ENCODE measurements at regions not wholly inside any gene's neighbourhood (a gene's known extent, or its start where the extent isn't known, plus 50 kb on each side); places are given as distances from the start of the nearest gene placed in this dataset.
"Not testable (repeated sequence)": the region's sequence is repeated elsewhere in the genome, so short reads cannot be mapped to it uniquely, and the experiment has no call there.

GRCh38 chr13:20292301-20292700 lies 60.2 kb upstream of the GJB6 start:
- H3K4me1 ChIP-seq (ENCODE audit: control insufficient read depth in 2 of 2, insufficient read depth in 2 of 2, low read length in 2 of 2); ATAC-seq; H3K36me3 ChIP-seq (ENCODE audit: control insufficient read depth in 2 of 3, insufficient read depth in 3 of 3, low read length in 3 of 3); H3K9me3 ChIP-seq (ENCODE audit: control insufficient read depth in 2 of 3, low read length in 3 of 3); H3K27ac Mint-ChIP-seq; CTCF ChIA-PET; POLR2A ChIA-PET; DNase-seq; intact Hi-C loops (cut with micrococcal nuclease); H3K4me3 Mint-ChIP-seq; H3K4me1 Mint-ChIP-seq; H3K36me3 Mint-ChIP-seq; H3K4me3 ChIP-seq (ENCODE audit: low read length); H3K9me3 Mint-ChIP-seq; H3K27me3 ChIP-seq (ENCODE audit: control insufficient read depth in 2 of 2, insufficient read depth in 2 of 2, low read length in 2 of 2); H3K27ac ChIP-seq (ENCODE audit: low read depth, low read length): not testable (repeated sequence)
- H3K27me3 Mint-ChIP-seq, result peaks cover 0 to 14% (median 0%) of the 10 kb centered on the region in 5 donors

- Histone ChIP-seq H3K36me3 (ENCODE audit: control insufficient read depth in 2 of 3, insufficient read depth in 3 of 3, low read length in 3 of 3) (no peaks in the 10 kb centered on the region), H3K27me3 (ENCODE audit: control insufficient read depth in 2 of 2, insufficient read depth in 2 of 2, low read length in 2 of 2) (no peaks in the 10 kb centered on the region), H3K4me1 (ENCODE audit: control insufficient read depth in 2 of 2, insufficient read depth in 2 of 2, low read length in 2 of 2) (no peaks in the 10 kb centered on the region), H3K27ac (ENCODE audit: low read depth, low read length) (no peak overlapping the region), H3K9me3 (ENCODE audit: control insufficient read depth in 2 of 3, low read length in 3 of 3) (no peaks in the 10 kb centered on the region), H3K4me3 (ENCODE audit: low read length) (no peak overlapping the region)
- Mint-ChIP-seq H3K36me3 (peaks cover 0 to 4% (median 0%) of the 10 kb centered on the region in 5 donors), H3K4me1 (peaks cover 0 to 6% (median 0%) of the 10 kb centered on the region in 7 donors), H3K27ac (peak overlapping the region in 2 of 9 donors; percentile 10 to 54), H3K9me3 (peaks cover 3 to 12% (median 8%) of the 10 kb centered on the region in 11 donors), H3K27me3 (peaks cover 0 to 14% (median 0%) of the 10 kb centered on the region in 5 donors), H3K4me3 (no peak overlapping the region)
- DNase-seq, result no peak
- no peak for ATAC-seq
- intact Hi-C loops (cut with micrococcal nuclease), result no loop called here
- ChIA-PET POLR2A (no interaction called here), CTCF (no interaction called here)
Observed at GRCh38 chr13:20291675-20292074, 59.6 kb upstream of the GJB6 start.

- no peaks in the 10 kb centered on the region for H3K4me1 ChIP-seq (ENCODE audit: control insufficient read depth in 2 of 2, insufficient read depth in 2 of 2, low read length in 2 of 2)
- no peak overlapping the region for H3K27ac ChIP-seq (ENCODE audit: low read depth, low read length)
- H3K27ac Mint-ChIP-seq, result no peak overlapping the region
- no peak overlapping the region for H3K4me3 Mint-ChIP-seq
- H3K4me3 ChIP-seq (ENCODE audit: low read length), result no peak overlapping the region
- ChIA-PET CTCF (no interaction called here), POLR2A (no interaction called here)
- intact Hi-C loops (cut with micrococcal nuclease), result no loop called here
- H3K36me3 ChIP-seq (ENCODE audit: control insufficient read depth in 2 of 3, insufficient read depth in 3 of 3, low read length in 3 of 3), result no peaks in the 10 kb centered on the region
- H3K9me3 ChIP-seq (ENCODE audit: control insufficient read depth in 2 of 3, low read length in 3 of 3), result peaks cover 0 to 5% (median 0%) of the 10 kb centered on the region in 3 experiments
- H3K4me1 Mint-ChIP-seq, result peaks cover 0 to 6% (median 0%) of the 10 kb centered on the region in 7 donors
- H3K27me3 Mint-ChIP-seq, result peaks cover 0 to 14% (median 0%) of the 10 kb centered on the region in 5 donors
- peaks cover 5 to 19% (median 13%) of the 10 kb centered on the region in 11 donors for H3K9me3 Mint-ChIP-seq
- DNase-seq, result no peak
- no peaks in the 10 kb centered on the region for H3K27me3 ChIP-seq (ENCODE audit: control insufficient read depth in 2 of 2, insufficient read depth in 2 of 2, low read length in 2 of 2)
- no peak for ATAC-seq
- peaks cover 0 to 5% (median 4%) of the 10 kb centered on the region in 5 donors for H3K36me3 Mint-ChIP-seq
Observed at GRCh38 chr13:20291037-20291436, 58.9 kb upstream of the GJB6 start.

- Mint-ChIP-seq H3K27ac (no peak overlapping the region), H3K9me3 (peaks cover 10 to 44% (median 26%) of the 10 kb centered on the region in 11 donors), H3K36me3 (peaks cover 2 to 16% (median 5%) of the 10 kb centered on the region in 5 donors), H3K4me1 (peaks cover 0 to 6% (median 0%) of the 10 kb centered on the region in 7 donors), H3K4me3 (no peak overlapping the region), H3K27me3 (peaks cover 0 to 14% (median 0%) of the 10 kb centered on the region in 5 donors)
- Histone ChIP-seq H3K4me1 (ENCODE audit: control insufficient read depth in 2 of 2, insufficient read depth in 2 of 2, low read length in 2 of 2) (no peaks in the 10 kb centered on the region), H3K27ac (ENCODE audit: low read depth, low read length) (no peak overlapping the region), H3K36me3 (ENCODE audit: control insufficient read depth in 2 of 3, insufficient read depth in 3 of 3, low read length in 3 of 3) (no peaks in the 10 kb centered on the region), H3K27me3 (ENCODE audit: control insufficient read depth in 2 of 2, insufficient read depth in 2 of 2, low read length in 2 of 2) (no peaks in the 10 kb centered on the region), H3K9me3 (ENCODE audit: control insufficient read depth in 2 of 3, low read length in 3 of 3) (peaks cover 0 to 29% (median 4%) of the 10 kb centered on the region in 3 experiments), H3K4me3 (ENCODE audit: low read length) (no peak overlapping the region)
- CTCF ChIA-PET, result no interaction called here
- ATAC-seq (no peak), DNase-seq (no peak)
- intact Hi-C loops (cut with micrococcal nuclease), result no loop called here
- POLR2A ChIA-PET, result no interaction called here
Observed at GRCh38 chr13:20288561-20288960, 56.4 kb upstream of the GJB6 start.

- DNase-seq, result no peak
- H3K4me1 ChIP-seq (ENCODE audit: control insufficient read depth in 2 of 2, insufficient read depth in 2 of 2, low read length in 2 of 2), result no peaks in the 10 kb centered on the region
- CTCF ChIA-PET, result no interaction called here
- peaks cover 0 to 6% (median 0%) of the 10 kb centered on the region in 7 donors for H3K4me1 Mint-ChIP-seq
- peaks cover 2 to 16% (median 5%) of the 10 kb centered on the region in 5 donors for H3K36me3 Mint-ChIP-seq
- no peak for ATAC-seq
- POLR2A ChIA-PET, result no interaction called here
- no peak overlapping the region for H3K4me3 ChIP-seq (ENCODE audit: low read length)
- H3K27ac Mint-ChIP-seq, result no peak overlapping the region
- peaks cover 0 to 35% (median 4%) of the 10 kb centered on the region in 3 experiments for H3K9me3 ChIP-seq (ENCODE audit: control insufficient read depth in 2 of 3, low read length in 3 of 3)
- H3K4me3 Mint-ChIP-seq, result no peak overlapping the region
- H3K9me3 Mint-ChIP-seq, result peaks cover 10 to 49% (median 29%) of the 10 kb centered on the region in 11 donors
- no peak overlapping the region for H3K27ac ChIP-seq (ENCODE audit: low read depth, low read length)
- peaks cover 0 to 14% (median 0%) of the 10 kb centered on the region in 5 donors for H3K27me3 Mint-ChIP-seq
- H3K36me3 ChIP-seq (ENCODE audit: control insufficient read depth in 2 of 3, insufficient read depth in 3 of 3, low read length in 3 of 3), result no peaks in the 10 kb centered on the region
- intact Hi-C loops (cut with micrococcal nuclease), result no loop called here
- H3K27me3 ChIP-seq (ENCODE audit: control insufficient read depth in 2 of 2, insufficient read depth in 2 of 2, low read length in 2 of 2), result no peaks in the 10 kb centered on the region
Observed at GRCh38 chr13:20287976-20288375, 55.9 kb upstream of the GJB6 start.

GRCh38 chr13:20285530-20285929 lies 53.4 kb upstream of the GJB6 start:
- CTCF ChIA-PET, result no interaction called here

More at GRCh38 chr13:20285530-20285929, 53.4 kb upstream of the GJB6 start:
- ATAC-seq (no peak), DNase-seq (no peak)
- Histone ChIP-seq H3K36me3 (ENCODE audit: control insufficient read depth in 2 of 3, insufficient read depth in 3 of 3, low read length in 3 of 3) (no peaks in the 10 kb centered on the region), H3K27ac (ENCODE audit: low read depth, low read length) (no peak overlapping the region), H3K27me3 (ENCODE audit: control insufficient read depth in 2 of 2, insufficient read depth in 2 of 2, low read length in 2 of 2) (no peaks in the 10 kb centered on the region), H3K9me3 (ENCODE audit: control insufficient read depth in 2 of 3, low read length in 3 of 3) (peaks cover 0 to 40% (median 4%) of the 10 kb centered on the region in 3 experiments), H3K4me1 (ENCODE audit: control insufficient read depth in 2 of 2, insufficient read depth in 2 of 2, low read length in 2 of 2) (no peaks in the 10 kb centered on the region), H3K4me3 (ENCODE audit: low read length) (no peak overlapping the region)
- no peaks in the 10 kb centered on the region for H3K4me1 Mint-ChIP-seq
- H3K4me3 Mint-ChIP-seq, result no peak overlapping the region
- H3K9me3 Mint-ChIP-seq, result peaks cover 10 to 65% (median 31%) of the 10 kb centered on the region in 11 donors
- H3K27ac Mint-ChIP-seq, result no peak overlapping the region
- intact Hi-C loops (cut with micrococcal nuclease), result no loop called here
- H3K27me3 Mint-ChIP-seq, result peaks cover 0 to 10% (median 0%) of the 10 kb centered on the region in 5 donors
- peaks cover 2 to 16% (median 5%) of the 10 kb centered on the region in 5 donors for H3K36me3 Mint-ChIP-seq
- POLR2A ChIA-PET, result no interaction called here

Data from naive thymus-derived CD4-positive, alpha-beta T cell (primary cell).